Neural crest cell (in vitro differentiated cells): ENCODE measurements at regions not wholly inside any gene's neighbourhood (a gene's known extent, or its start where the extent isn't known, plus 50 kb on each side); places are given as distances from the start of the nearest gene placed in this dataset.
A peak's percentile ranks its signal among the peaks of the same experiment; 100 is the strongest.

Experiments
- DNase-seq: peaks from one replicate; pipeline ENCODE4 v3.0.0; 2021; ENCODE audit warnings: low read depth, mixed read lengths, low spot score
- H3K27ac Mint-ChIP-seq: one replicate; pipeline ENCODE4 v1.8.0; 2021; ENCODE audit warnings: mild to moderate bottlenecking, mixed read lengths; ENCODE audit not compliant: unreplicated experiment
- H3K27me3 Mint-ChIP-seq: 2 replicates; pipeline ENCODE4 v1.8.0; 2021; ENCODE audit warnings: low read depth, mild to moderate bottlenecking, mixed read lengths
- H3K36me3 Mint-ChIP-seq: 2 replicates; pipeline ENCODE4 v1.8.0; 2021; ENCODE audit warnings: low read depth, mild to moderate bottlenecking, mixed read lengths
- H3K4me1 Mint-ChIP-seq: 2 replicates; pipeline ENCODE4 v1.8.0; 2021; ENCODE audit warnings: mixed read lengths
- H3K4me3 Mint-ChIP-seq: one replicate; pipeline ENCODE4 v1.8.0; 2021; ENCODE audit warnings: mild to moderate bottlenecking, mixed read lengths
- H3K9me3 Mint-ChIP-seq: 2 replicates; pipeline ENCODE4 v1.8.0; 2021; ENCODE audit warnings: mixed read lengths
- TF ChIP-seq, protein P1 (sequence below): fragments of 200-600 bp; sonication (generic); conservative IDR thresholded peaks from 2 replicates; pipeline ENCODE4 v1.5.0; 2021; ENCODE audit warnings: antibody characterized with exemption, mild to moderate bottlenecking

DNA sequence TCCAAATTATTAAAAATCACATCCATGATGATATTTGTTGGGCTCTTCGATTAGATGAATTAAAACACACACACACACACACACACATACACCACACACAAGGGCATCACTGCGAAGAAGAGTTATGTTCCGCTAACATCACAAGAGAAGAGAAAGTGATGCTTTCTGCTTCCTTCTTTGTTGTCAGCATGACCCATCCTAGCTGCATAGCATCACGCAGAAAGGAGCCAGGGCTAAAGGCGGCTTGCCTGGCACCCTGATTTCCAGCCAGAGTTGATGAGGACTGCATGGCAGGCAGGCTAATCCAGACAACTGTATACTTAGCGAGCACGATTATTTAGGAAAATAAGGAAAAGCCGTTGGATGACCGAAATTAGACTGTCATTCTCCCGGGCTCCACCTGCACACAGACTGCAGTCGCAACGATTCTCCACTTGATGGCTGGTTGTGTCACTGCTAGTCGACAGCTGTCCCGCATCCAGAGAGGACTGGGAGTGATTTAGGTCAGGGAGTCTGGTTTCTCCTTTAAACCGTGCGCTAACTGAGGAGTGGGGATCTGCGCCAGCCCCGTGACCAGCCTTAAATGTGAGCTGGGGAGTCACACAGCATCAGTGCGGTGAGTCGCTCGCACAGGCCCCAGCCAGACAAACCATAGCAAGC lies 70.6 kb upstream of the SOX4 start:
- Mint-ChIP-seq H3K4me1 (no peaks in the 10 kb centered on the region), H3K27ac (no peak overlapping the region), H3K27me3 (no peaks in the 10 kb centered on the region), H3K4me3 (no peak overlapping the region), H3K36me3 (no peaks in the 10 kb centered on the region), H3K9me3 (no peaks in the 10 kb centered on the region)
- TF ChIP-seq, protein P1, sequence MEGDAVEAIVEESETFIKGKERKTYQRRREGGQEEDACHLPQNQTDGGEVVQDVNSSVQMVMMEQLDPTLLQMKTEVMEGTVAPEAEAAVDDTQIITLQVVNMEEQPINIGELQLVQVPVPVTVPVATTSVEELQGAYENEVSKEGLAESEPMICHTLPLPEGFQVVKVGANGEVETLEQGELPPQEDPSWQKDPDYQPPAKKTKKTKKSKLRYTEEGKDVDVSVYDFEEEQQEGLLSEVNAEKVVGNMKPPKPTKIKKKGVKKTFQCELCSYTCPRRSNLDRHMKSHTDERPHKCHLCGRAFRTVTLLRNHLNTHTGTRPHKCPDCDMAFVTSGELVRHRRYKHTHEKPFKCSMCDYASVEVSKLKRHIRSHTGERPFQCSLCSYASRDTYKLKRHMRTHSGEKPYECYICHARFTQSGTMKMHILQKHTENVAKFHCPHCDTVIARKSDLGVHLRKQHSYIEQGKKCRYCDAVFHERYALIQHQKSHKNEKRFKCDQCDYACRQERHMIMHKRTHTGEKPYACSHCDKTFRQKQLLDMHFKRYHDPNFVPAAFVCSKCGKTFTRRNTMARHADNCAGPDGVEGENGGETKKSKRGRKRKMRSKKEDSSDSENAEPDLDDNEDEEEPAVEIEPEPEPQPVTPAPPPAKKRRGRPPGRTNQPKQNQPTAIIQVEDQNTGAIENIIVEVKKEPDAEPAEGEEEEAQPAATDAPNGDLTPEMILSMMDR, result peak; percentile 47
- DNase-seq, result no peak

- no peak for DNase-seq
- H3K9me3 Mint-ChIP-seq, result no peaks in the 10 kb centered on the region
- no peak overlapping the region for H3K4me3 Mint-ChIP-seq
- no peaks in the 10 kb centered on the region for H3K4me1 Mint-ChIP-seq
- H3K36me3 Mint-ChIP-seq, result no peaks in the 10 kb centered on the region
- H3K27me3 Mint-ChIP-seq, result no peaks in the 10 kb centered on the region
- no peak overlapping the region for H3K27ac Mint-ChIP-seq
- TF ChIP-seq, protein P1, result no peak
Measured at GRCh38 chr6:21523652-21524051, 69.9 kb upstream of the SOX4 start.

GRCh38 chr6:21524201-21524600 lies 69.3 kb upstream of the SOX4 start:
- no peaks in the 10 kb centered on the region for H3K36me3 Mint-ChIP-seq
- H3K27ac Mint-ChIP-seq, result no peak overlapping the region
- no peak overlapping the region for H3K4me3 Mint-ChIP-seq
- H3K4me1 Mint-ChIP-seq, result no peaks in the 10 kb centered on the region
- no peak for DNase-seq
- no peaks in the 10 kb centered on the region for H3K27me3 Mint-ChIP-seq
- TF ChIP-seq, protein P1, result no peak
- no peaks in the 10 kb centered on the region for H3K9me3 Mint-ChIP-seq

- no peaks in the 10 kb centered on the region for H3K36me3 Mint-ChIP-seq
- H3K4me3 Mint-ChIP-seq, result no peak overlapping the region
- TF ChIP-seq, protein P1, result no peak
- no peaks in the 10 kb centered on the region for H3K9me3 Mint-ChIP-seq
- no peak overlapping the region for H3K27ac Mint-ChIP-seq
- H3K27me3 Mint-ChIP-seq, result no peaks in the 10 kb centered on the region
- no peak for DNase-seq
- H3K4me1 Mint-ChIP-seq, result no peaks in the 10 kb centered on the region
Measured at GRCh38 chr6:21526974-21527373, 66.6 kb upstream of the SOX4 start.

GRCh38 chr6:21527731-21528130 lies 65.8 kb upstream of the SOX4 start:
- Mint-ChIP-seq H3K9me3 (no peaks in the 10 kb centered on the region), H3K27me3 (no peaks in the 10 kb centered on the region), H3K4me1 (no peaks in the 10 kb centered on the region), H3K4me3 (no peak overlapping the region), H3K36me3 (no peaks in the 10 kb centered on the region), H3K27ac (no peak overlapping the region)
- no peak for DNase-seq
- TF ChIP-seq, protein P1, result no peak
